ENCODE measurements at regions not wholly inside any gene's neighbourhood (a gene's known extent, or its start where the extent isn't known, plus 50 kb on each side); places are given as distances from the start of the nearest gene placed in this dataset.

DNA sequence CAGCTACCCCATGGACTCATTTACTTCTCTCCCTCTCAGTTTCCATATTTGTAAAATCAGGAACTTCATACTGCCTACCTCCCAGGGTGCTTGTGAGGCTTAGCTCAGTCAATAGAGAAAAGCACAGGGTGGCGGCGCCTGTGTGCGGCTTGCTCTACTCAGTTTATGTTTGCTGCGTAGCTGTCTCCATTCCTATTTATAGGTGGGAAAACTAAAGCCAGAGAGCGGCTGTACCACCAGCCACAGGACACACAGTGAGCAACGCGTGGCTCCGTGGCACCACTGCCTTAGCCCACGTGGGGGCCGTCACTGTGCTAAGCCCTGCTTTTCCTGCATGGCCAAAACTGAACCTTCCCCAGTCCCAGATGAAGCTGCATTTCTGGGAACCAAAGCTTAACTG, 292.4 kb downstream of the TEX29 start:
- Histone ChIP-seq H3K4me3 (ENCODE audit: low read depth, low read length, poor library complexity, severe bottlenecking) (no peak overlapping the region), H3K36me3 (ENCODE audit: insufficient read depth, low read length, poor library complexity, severe bottlenecking) (no peaks in the 10 kb centered on the region), H3K4me1 (ENCODE audit: insufficient read depth, low read length, poor library complexity, severe bottlenecking) (no peaks in the 10 kb centered on the region), H3K27me3 (replicated peaks; ENCODE audit: insufficient read depth, low read depth, low read length, poor library complexity) (peaks cover 91% of the 10 kb centered on the region), H3K9me3 (ENCODE audit: low read depth, low read length, poor library complexity, severe bottlenecking) (no peaks in the 10 kb centered on the region), H3K27ac (ENCODE audit: low read depth, low read length, poor library complexity, severe bottlenecking) (no peak overlapping the region)
- ChIA-PET POLR2A (ENCODE audit: low non-redundant PET) (no interaction called here), CTCF (no interaction called here)
- no peak for DNase-seq (ENCODE audit: low spot score)
- intact Hi-C loops (cut with micrococcal nuclease; ENCODE audit: unreplicated experiment), result no loop called here
- TF ChIP-seq, protein P1, sequence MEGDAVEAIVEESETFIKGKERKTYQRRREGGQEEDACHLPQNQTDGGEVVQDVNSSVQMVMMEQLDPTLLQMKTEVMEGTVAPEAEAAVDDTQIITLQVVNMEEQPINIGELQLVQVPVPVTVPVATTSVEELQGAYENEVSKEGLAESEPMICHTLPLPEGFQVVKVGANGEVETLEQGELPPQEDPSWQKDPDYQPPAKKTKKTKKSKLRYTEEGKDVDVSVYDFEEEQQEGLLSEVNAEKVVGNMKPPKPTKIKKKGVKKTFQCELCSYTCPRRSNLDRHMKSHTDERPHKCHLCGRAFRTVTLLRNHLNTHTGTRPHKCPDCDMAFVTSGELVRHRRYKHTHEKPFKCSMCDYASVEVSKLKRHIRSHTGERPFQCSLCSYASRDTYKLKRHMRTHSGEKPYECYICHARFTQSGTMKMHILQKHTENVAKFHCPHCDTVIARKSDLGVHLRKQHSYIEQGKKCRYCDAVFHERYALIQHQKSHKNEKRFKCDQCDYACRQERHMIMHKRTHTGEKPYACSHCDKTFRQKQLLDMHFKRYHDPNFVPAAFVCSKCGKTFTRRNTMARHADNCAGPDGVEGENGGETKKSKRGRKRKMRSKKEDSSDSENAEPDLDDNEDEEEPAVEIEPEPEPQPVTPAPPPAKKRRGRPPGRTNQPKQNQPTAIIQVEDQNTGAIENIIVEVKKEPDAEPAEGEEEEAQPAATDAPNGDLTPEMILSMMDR (conservative IDR thresholded peaks at IDR 0.05; ENCODE audit: low read depth, low read length), result no peak
- no peak for TF ChIP-seq EZH2 (IDR thresholded peaks at IDR 0.05; ENCODE audit: borderline replicate concordance, low read depth, low read length, poor library complexity, severe bottlenecking)
- no TSS peak for BruUV-seq (replicated peaks)

DNA sequence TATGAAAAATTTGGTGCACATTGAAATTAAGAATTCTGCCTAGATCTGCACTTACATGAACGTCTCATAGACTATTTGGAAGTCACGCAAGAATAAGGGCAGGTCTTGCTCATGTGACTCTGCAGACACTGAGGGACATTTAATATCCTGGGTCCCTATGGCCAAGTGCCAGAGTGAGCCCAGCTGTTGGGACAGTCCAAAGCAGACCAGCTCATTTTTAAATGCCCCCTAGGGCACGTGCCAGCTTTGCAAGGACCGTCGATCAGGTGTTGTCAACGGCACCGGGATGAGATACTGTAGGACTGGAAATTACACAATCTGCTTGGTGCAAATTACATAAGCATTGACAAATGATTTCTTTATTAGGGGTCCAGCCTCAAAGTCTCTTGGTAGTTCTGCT, 293.6 kb downstream of the TEX29 start:
- H3K9me3 ChIP-seq (ENCODE audit: low read depth, low read length, poor library complexity, severe bottlenecking), result no peaks in the 10 kb centered on the region
- H3K36me3 ChIP-seq (ENCODE audit: insufficient read depth, low read length, poor library complexity, severe bottlenecking), result no peaks in the 10 kb centered on the region
- TF ChIP-seq EZH2 (IDR thresholded peaks at IDR 0.05; ENCODE audit: borderline replicate concordance, low read depth, low read length, poor library complexity, severe bottlenecking), result no peak
- TF ChIP-seq, protein P1 (conservative IDR thresholded peaks at IDR 0.05; ENCODE audit: low read depth, low read length), result no peak
- ChIA-PET POLR2A (ENCODE audit: low non-redundant PET) (no interaction called here), CTCF (no interaction called here)
- BruUV-seq (replicated peaks), result no TSS peak
- no peaks in the 10 kb centered on the region for H3K4me1 ChIP-seq (ENCODE audit: insufficient read depth, low read length, poor library complexity, severe bottlenecking)
- peaks cover 91% of the 10 kb centered on the region for H3K27me3 ChIP-seq (replicated peaks; ENCODE audit: insufficient read depth, low read depth, low read length, poor library complexity)
- H3K27ac ChIP-seq (ENCODE audit: low read depth, low read length, poor library complexity, severe bottlenecking), result no peak overlapping the region
- no peak for DNase-seq (ENCODE audit: low spot score)
- intact Hi-C loops (cut with micrococcal nuclease; ENCODE audit: unreplicated experiment), result no loop called here
- H3K4me3 ChIP-seq (ENCODE audit: low read depth, low read length, poor library complexity, severe bottlenecking), result no peak overlapping the region

DNA sequence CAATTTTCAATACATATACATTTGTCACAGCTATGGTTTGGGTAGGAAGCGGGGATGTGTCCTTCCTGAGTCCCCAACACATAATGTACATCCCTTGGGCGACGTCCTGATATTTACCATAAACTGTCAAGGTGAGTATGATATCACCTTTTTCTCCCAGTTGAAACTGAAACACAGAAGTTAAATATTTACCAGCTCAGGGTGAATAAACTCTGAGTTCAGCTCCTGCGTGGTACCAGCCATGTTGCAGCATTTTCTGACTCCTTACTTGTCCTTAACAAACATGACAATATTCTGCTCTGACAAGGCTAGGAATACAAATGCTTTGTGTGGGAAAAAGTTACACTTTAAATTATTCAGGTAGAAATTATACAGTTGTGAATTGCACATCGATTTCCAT, 294.2 kb downstream of the TEX29 start:
- no TSS peak for BruUV-seq (replicated peaks)
- DNase-seq (ENCODE audit: low spot score), result no peak
- intact Hi-C loops (cut with micrococcal nuclease; ENCODE audit: unreplicated experiment), result no loop called here
- no peak overlapping the region for H3K4me3 ChIP-seq (ENCODE audit: low read depth, low read length, poor library complexity, severe bottlenecking)
- H3K27me3 ChIP-seq (replicated peaks; ENCODE audit: insufficient read depth, low read depth, low read length, poor library complexity), result peaks cover 91% of the 10 kb centered on the region
- H3K9me3 ChIP-seq (ENCODE audit: low read depth, low read length, poor library complexity, severe bottlenecking), result no peaks in the 10 kb centered on the region
- H3K27ac ChIP-seq (ENCODE audit: low read depth, low read length, poor library complexity, severe bottlenecking), result no peak overlapping the region
- no peaks in the 10 kb centered on the region for H3K4me1 ChIP-seq (ENCODE audit: insufficient read depth, low read length, poor library complexity, severe bottlenecking)
- TF ChIP-seq EZH2 (IDR thresholded peaks at IDR 0.05; ENCODE audit: borderline replicate concordance, low read depth, low read length, poor library complexity, severe bottlenecking), result no peak
- TF ChIP-seq, protein P1 (conservative IDR thresholded peaks at IDR 0.05; ENCODE audit: low read depth, low read length), result no peak
- ChIA-PET POLR2A (ENCODE audit: low non-redundant PET) (no interaction called here), CTCF (no interaction called here)
- no peaks in the 10 kb centered on the region for H3K36me3 ChIP-seq (ENCODE audit: insufficient read depth, low read length, poor library complexity, severe bottlenecking)
